ENCODE measurements at regions not wholly inside any gene's neighbourhood (a gene's known extent, or its start where the extent isn't known, plus 50 kb on each side); places are given as distances from the start of the nearest gene placed in this dataset.

DNA sequence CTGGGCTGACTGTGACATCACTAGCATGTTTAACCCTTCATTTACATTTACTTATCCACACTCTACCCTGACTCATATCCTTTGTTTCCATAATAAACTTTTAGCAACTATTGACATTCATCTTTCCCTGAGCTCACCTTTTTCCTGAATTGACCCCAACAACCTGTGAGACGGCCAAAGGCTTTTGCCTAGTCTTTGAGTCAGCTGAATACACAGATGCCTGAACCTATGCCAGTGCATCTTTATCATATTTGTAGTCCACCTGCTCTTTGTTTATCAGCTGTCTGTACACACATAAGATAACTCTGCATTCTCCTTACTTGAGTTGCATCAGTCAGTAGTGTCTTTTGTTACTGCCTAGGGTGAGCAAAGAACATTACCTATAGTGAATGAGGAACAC, 128.5 kb upstream of the HMHB1 start (continued):
- TF ChIP-seq MLLT10 (CRISPR knock-in tag; IDR thresholded peaks at IDR 0.05) (no peak), SMAD1 (CRISPR knock-in tag; IDR thresholded peaks at IDR 0.05; ENCODE audit: borderline replicate concordance, low read depth) (no peak), HNRNPL (IDR thresholded peaks at IDR 0.05; ENCODE audit: low read depth, low read length) (no peak), ADNP (CRISPR knock-in tag; IDR thresholded peaks at IDR 0.05) (no peak), ZZZ3 (CRISPR knock-in tag; IDR thresholded peaks at IDR 0.05; ENCODE audit: borderline replicate concordance) (no peak), ZNF619 (CRISPR knock-in tag; IDR thresholded peaks at IDR 0.05) (no peak), CAMTA2 (CRISPR knock-in tag; IDR thresholded peaks at IDR 0.05; ENCODE audit: borderline replicate concordance) (no peak), FOSL2 (CRISPR knock-in tag; IDR thresholded peaks at IDR 0.05) (peak; percentile 89), FOXA1 (IDR thresholded peaks at IDR 0.05) (0 out of 2 replicates have a peak, but pooled peaks have one; percentile 24), FOXA1 (CRISPR knock-in tag; IDR thresholded peaks at IDR 0.05) (peak; percentile 52; the same call in 1 of the 2 replicates), MATR3 (CRISPR knock-in tag; IDR thresholded peaks at IDR 0.05) (no peak), ZNF788 (CRISPR knock-in tag; IDR thresholded peaks at IDR 0.05; ENCODE audit: borderline replicate concordance) (no peak), ZNF264 (CRISPR knock-in tag; IDR thresholded peaks at IDR 0.05) (no peak), SOX6 (IDR thresholded peaks at IDR 0.05) (no peak), SOX6 (CRISPR knock-in tag; IDR thresholded peaks at IDR 0.05) (peak; percentile 84)
- TF ChIP-seq, protein P1, sequence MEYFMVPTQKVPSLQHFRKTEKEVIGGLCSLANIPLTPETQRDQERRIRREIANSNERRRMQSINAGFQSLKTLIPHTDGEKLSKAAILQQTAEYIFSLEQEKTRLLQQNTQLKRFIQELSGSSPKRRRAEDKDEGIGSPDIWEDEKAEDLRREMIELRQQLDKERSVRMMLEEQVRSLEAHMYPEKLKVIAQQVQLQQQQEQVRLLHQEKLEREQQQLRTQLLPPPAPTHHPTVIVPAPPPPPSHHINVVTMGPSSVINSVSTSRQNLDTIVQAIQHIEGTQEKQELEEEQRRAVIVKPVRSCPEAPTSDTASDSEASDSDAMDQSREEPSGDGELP (IDR thresholded peaks at IDR 0.05; ENCODE audit: borderline replicate concordance, low read depth): peak; percentile 85
- TF ChIP-seq, protein P2, sequence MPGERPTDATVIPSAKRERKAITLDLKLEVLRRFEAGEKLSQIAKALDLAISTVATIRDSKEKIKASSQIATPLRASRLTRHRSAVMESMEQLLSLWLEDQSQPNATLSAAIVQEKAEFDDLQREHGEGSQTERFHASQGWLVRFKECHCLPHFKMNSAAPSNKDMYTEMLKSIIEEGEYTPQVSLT (CRISPR knock-in tag; IDR thresholded peaks at IDR 0.05; ENCODE audit: borderline replicate concordance, low read depth): no peak
- TF ChIP-seq, protein P3, sequence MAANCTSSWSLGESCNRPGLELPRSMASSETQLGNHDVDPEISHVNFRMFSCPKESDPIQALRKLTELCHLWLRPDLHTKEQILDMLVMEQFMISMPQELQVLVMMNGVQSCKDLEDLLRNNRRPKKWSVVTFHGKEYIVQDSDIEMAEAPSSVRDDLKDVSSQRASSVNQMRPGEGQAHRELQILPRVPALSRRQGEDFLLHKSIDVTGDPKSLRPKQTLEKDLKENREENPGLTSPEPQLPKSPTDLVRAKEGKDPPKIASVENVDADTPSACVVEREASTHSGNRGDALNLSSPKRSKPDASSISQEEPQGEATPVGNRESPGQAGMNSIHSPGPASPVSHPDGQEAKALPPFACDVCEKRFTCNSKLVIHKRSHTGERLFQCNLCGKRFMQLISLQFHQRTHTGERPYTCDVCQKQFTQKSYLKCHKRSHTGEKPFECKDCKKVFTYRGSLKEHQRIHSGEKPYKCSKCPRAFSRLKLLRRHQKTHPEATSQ (CRISPR knock-in tag; IDR thresholded peaks at IDR 0.05; ENCODE audit: borderline replicate concordance): no peak
- TF ChIP-seq, protein P4, sequence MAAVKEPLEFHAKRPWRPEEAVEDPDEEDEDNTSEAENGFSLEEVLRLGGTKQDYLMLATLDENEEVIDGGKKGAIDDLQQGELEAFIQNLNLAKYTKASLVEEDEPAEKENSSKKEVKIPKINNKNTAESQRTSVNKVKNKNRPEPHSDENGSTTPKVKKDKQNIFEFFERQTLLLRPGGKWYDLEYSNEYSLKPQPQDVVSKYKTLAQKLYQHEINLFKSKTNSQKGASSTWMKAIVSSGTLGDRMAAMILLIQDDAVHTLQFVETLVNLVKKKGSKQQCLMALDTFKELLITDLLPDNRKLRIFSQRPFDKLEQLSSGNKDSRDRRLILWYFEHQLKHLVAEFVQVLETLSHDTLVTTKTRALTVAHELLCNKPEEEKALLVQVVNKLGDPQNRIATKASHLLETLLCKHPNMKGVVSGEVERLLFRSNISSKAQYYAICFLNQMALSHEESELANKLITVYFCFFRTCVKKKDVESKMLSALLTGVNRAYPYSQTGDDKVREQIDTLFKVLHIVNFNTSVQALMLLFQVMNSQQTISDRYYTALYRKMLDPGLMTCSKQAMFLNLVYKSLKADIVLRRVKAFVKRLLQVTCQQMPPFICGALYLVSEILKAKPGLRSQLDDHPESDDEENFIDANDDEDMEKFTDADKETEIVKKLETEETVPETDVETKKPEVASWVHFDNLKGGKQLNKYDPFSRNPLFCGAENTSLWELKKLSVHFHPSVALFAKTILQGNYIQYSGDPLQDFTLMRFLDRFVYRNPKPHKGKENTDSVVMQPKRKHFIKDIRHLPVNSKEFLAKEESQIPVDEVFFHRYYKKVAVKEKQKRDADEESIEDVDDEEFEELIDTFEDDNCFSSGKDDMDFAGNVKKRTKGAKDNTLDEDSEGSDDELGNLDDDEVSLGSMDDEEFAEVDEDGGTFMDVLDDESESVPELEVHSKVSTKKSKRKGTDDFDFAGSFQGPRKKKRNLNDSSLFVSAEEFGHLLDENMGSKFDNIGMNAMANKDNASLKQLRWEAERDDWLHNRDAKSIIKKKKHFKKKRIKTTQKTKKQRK (IDR thresholded peaks at IDR 0.05; ENCODE audit: low read length): no peak
- TF ChIP-seq, protein P5, sequence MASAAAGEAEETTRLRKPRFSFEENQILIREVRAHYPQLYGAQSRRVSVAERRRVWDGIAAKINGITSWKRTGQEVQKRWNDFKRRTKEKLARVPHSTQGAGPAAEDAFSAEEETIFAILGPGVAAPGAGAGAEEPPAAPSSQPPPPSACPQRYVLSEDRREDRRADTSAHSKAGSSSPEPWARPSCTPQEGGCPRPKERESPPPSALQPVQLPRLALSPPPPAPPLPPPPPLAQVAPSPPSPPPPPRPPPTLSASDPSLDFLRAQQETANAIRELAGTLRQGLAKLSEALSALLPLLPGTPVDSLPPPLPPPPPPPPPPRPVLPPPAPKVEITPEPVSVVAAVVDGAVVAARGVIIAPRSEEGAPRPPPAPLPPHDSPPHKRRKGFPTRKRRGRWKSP (CRISPR knock-in tag; IDR thresholded peaks at IDR 0.05): no peak
- TF ChIP-seq, protein P6, sequence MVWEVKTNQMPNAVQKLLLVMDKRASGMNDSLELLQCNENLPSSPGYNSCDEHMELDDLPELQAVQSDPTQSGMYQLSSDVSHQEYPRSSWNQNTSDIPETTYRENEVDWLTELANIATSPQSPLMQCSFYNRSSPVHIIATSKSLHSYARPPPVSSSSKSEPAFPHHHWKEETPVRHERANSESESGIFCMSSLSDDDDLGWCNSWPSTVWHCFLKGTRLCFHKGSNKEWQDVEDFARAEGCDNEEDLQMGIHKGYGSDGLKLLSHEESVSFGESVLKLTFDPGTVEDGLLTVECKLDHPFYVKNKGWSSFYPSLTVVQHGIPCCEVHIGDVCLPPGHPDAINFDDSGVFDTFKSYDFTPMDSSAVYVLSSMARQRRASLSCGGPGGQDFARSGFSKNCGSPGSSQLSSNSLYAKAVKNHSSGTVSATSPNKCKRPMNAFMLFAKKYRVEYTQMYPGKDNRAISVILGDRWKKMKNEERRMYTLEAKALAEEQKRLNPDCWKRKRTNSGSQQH (CRISPR knock-in tag; IDR thresholded peaks at IDR 0.05; ENCODE audit: low read depth): no peak
- TF ChIP-seq, protein P7, sequence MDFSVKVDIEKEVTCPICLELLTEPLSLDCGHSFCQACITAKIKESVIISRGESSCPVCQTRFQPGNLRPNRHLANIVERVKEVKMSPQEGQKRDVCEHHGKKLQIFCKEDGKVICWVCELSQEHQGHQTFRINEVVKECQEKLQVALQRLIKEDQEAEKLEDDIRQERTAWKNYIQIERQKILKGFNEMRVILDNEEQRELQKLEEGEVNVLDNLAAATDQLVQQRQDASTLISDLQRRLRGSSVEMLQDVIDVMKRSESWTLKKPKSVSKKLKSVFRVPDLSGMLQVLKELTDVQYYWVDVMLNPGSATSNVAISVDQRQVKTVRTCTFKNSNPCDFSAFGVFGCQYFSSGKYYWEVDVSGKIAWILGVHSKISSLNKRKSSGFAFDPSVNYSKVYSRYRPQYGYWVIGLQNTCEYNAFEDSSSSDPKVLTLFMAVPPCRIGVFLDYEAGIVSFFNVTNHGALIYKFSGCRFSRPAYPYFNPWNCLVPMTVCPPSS (IDR thresholded peaks at IDR 0.05): no peak

Measured in HepG2 (cell line).